Mucosa of stomach (tissue), 1 donor: ENCODE measurements at regions not wholly inside any gene's neighbourhood (a gene's known extent, or its start where the extent isn't known, plus 50 kb on each side); places are given as distances from the start of the nearest gene placed in this dataset.
"Not testable (repeated sequence)": the region's sequence is repeated elsewhere in the genome, so short reads cannot be mapped to it uniquely, and the experiment has no call there.

Source experiments
- H3K27me3 ChIP-seq: one replicate; pipeline ENCODE4 v1.7.0; 2013; ENCODE audit warnings: mild to moderate bottlenecking, low read length; ENCODE audit not compliant: control insufficient read depth, insufficient read depth
- H3K36me3 ChIP-seq: one replicate; pipeline ENCODE4 v1.7.0; 2013; ENCODE audit warnings: low read length; ENCODE audit not compliant: control insufficient read depth, insufficient read depth
- H3K4me1 ChIP-seq: one replicate; pipeline ENCODE4 v1.7.0; 2013; ENCODE audit warnings: mild to moderate bottlenecking, low read length; ENCODE audit not compliant: control insufficient read depth, insufficient read depth
- H3K4me3 ChIP-seq: one replicate; pipeline ENCODE4 v1.7.0; 2013; ENCODE audit warnings: low read length
- H3K9ac ChIP-seq: one replicate; pipeline ENCODE4 v1.7.0; 2013; ENCODE audit warnings: mild to moderate bottlenecking, low read length, moderate library complexity
- H3K9me3 ChIP-seq: one replicate; pipeline ENCODE4 v1.7.0; 2013; ENCODE audit warnings: mild to moderate bottlenecking, low read length, moderate library complexity; ENCODE audit not compliant: control insufficient read depth
- donor health status: Pancreatic carcinoma.

DNA sequence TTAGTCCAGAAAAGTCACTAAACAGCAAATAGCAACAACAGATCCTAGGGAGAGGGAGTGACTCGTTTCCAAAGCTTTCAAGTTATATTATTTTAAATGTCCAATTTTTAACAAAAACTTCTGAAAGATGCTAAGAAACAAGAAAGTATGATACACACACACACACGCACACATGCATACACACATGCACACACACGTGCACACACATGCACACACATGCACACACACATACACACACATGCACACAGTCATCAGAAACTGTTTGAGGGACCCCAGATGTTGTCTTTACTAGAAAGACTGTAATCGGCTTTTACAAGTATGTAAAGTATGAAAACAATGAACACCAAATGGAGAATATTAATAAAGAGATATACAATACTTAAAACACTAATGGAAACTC lies 825.4 kb downstream of the UQCRFS1 start:
- Histone ChIP-seq H3K27me3 (no peaks in the 10 kb centered on the region), H3K9me3 (no peaks in the 10 kb centered on the region), H3K4me3 (no peak overlapping the region), H3K9ac (no peak overlapping the region), H3K4me1 (no peaks in the 10 kb centered on the region), H3K36me3 (no peaks in the 10 kb centered on the region)

DNA sequence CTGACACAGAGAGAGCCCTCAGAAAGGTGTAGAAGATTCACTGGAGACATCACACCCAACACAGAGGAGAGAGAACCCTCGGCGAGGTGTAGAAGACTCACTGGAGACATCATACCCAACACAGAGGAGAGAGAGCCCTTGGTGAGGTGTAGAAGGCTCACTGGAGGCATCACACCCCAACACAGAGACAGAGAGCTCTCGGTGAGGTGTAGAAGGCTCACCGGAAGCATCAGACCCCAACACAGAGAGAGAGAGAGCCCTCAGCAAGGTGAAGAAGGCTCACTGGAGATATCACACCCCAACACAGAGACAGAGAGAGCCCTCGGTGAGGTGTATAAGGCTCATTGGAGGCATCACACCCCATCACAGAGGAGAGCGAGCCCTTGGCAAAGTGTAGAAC lies 826.5 kb downstream of the UQCRFS1 start:
- H3K36me3 ChIP-seq = no peaks in the 10 kb centered on the region
- H3K9me3 ChIP-seq = no peaks in the 10 kb centered on the region
- no peak overlapping the region for H3K9ac ChIP-seq
- no peaks in the 10 kb centered on the region for H3K27me3 ChIP-seq
- H3K4me1 ChIP-seq = no peaks in the 10 kb centered on the region
- H3K4me3 ChIP-seq = no peak overlapping the region

DNA sequence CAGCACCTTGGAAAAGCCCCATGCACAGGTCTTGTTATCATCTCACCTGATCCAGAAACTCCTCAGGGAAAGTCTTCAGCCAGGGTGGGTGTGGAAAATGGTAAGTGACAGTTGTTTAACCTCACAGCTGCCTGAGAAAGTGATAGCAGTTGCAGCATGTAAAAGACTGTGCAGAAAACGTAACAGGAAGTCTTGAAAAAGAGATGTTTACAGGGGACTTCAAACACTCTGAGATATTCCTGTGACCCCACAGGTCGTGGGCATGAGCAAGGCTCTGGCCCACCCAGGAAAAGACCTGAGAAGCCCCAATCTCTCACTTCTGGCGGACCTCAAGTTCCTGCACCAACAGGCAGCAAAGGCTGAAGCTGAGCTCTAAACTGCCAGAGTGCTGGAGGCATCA lies 826.9 kb downstream of the UQCRFS1 start:
- no peak overlapping the region for H3K4me3 ChIP-seq
- no peak overlapping the region for H3K9ac ChIP-seq
- H3K36me3 ChIP-seq = no peaks in the 10 kb centered on the region
- H3K27me3 ChIP-seq = no peaks in the 10 kb centered on the region
- H3K9me3 ChIP-seq = no peaks in the 10 kb centered on the region
- H3K4me1 ChIP-seq = no peaks in the 10 kb centered on the region

DNA sequence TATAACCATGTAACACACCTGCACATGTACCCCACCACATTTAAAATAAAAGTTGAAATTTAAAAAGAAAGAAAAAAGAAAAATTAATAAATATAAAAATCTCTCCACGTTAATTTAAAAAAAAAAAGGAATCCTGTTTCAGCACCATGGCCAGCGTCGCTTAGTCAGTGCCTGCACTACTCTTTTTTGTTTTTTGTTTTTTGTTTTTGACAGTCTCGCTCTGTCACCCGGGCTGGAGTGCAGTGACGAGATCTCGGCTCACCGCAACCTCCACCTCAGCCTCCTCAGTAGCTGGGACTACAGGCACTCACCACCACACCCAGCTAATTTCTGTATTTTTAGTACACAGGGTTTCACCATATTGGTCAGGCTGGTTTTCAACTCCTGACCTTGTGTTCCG lies 835.9 kb downstream of the UQCRFS1 start:
- Histone ChIP-seq H3K9me3 (no peaks in the 10 kb centered on the region), H3K4me1 (no peaks in the 10 kb centered on the region), H3K9ac (no peak overlapping the region), H3K36me3 (no peaks in the 10 kb centered on the region), H3K27me3 (no peaks in the 10 kb centered on the region), H3K4me3 (no peak overlapping the region)

DNA sequence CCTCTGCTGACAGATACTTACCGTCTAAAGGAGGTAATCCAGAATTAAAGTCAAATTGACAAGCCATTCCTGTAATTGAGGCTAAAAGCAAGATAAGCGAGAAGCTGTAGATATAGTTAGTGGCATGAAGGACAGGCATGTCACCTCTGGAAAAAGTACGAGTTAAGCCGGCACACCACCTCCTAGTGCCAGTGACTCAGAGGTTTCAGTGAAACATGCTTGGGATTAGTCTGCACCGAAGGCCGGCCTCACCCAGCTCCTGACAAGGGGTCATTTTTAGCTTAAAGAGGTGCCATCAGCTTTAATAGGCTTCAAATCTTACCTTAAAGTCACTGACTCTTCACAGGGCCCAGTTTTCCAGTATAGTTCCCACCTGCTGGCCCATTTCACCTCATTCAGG lies 838.0 kb downstream of the UQCRFS1 start:
- Histone ChIP-seq H3K9me3 (no peaks in the 10 kb centered on the region), H3K27me3 (no peaks in the 10 kb centered on the region), H3K36me3 (no peaks in the 10 kb centered on the region), H3K9ac (no peak overlapping the region), H3K4me3 (no peak overlapping the region), H3K4me1 (no peaks in the 10 kb centered on the region)

DNA sequence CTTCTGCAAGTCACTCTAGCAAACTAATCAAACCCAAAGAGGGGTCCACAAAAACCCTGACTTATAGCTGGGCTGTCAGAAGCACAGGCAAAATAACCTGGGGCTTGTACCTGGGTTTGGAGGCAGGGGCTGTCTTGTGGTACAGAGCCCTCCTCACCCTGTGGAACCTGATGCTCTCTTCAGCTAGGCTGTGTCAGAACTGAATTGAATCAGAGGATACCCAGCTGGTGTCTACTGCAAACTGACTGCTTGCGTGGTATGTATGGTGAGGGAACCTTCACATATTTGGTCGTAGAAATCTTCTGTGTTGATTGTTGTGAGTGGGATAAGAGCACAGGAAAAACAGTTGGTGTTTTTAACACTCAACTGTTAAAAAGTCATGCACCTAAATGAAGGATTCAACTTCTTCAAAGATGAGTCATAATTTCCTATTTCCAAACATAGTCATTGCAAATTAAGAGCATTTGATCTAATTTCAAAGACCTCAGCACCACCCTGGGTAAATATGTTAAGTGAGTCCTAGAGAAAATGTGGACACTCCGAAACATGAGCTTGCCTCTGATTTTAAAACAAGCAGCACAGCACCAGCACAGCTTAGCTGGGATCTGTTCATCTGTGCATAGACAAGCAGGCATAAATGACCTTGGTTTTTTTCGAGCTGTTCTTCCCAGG lies 840.2 kb downstream of the UQCRFS1 start:
- Histone ChIP-seq H3K4me3 (no peak overlapping the region), H3K27me3 (no peaks in the 10 kb centered on the region), H3K36me3 (no peaks in the 10 kb centered on the region), H3K9me3 (no peaks in the 10 kb centered on the region), H3K9ac (no peak overlapping the region), H3K4me1 (no peaks in the 10 kb centered on the region)

DNA sequence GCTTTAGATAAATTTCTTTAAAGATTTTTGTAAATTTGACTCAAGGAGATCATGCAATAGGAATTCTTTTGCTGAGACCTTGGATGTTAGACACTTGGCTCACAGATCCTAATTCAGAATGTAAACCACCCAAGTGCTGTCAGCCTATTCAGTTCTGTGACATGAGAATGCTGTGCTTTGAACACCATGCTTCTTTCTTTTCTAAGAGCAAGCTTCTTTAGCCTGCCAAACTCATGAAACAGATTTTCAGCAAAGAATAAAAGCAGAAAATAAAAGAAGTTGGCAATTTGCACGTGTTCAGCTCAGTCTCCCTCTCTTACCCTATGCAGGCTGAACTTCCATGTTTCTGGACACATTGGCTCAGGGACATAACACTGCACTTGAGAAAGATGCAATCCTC lies 845.8 kb downstream of the UQCRFS1 start:
- H3K9me3 ChIP-seq = no peaks in the 10 kb centered on the region
- no peaks in the 10 kb centered on the region for H3K4me1 ChIP-seq
- no peaks in the 10 kb centered on the region for H3K36me3 ChIP-seq
- no peaks in the 10 kb centered on the region for H3K27me3 ChIP-seq
- no peak overlapping the region for H3K9ac ChIP-seq
- no peak overlapping the region for H3K4me3 ChIP-seq

DNA sequence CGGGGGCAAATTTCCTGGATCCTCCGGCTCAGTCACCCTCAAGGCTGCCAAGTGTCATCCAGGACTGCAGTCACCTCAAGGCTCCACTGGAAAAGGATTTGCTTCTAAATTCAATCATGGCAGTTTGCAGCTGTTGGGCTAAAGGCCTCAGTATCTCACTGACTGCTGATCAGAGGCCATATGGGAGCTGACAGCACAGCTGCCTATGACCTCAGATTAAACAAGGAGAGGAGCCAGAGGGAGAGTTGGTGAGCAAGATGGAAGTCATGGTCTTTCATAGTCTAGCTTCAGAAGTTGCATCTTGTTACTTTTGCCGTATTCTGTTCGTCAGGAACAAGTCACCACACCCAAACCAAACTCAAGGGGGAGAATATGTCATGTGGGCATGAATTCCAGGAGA lies 849.7 kb downstream of the UQCRFS1 start:
- Histone ChIP-seq H3K9me3 (no peaks in the 10 kb centered on the region), H3K4me1 (no peaks in the 10 kb centered on the region), H3K36me3 (no peaks in the 10 kb centered on the region), H3K4me3 (no peak overlapping the region), H3K9ac (no peak overlapping the region), H3K27me3 (no peaks in the 10 kb centered on the region)

DNA sequence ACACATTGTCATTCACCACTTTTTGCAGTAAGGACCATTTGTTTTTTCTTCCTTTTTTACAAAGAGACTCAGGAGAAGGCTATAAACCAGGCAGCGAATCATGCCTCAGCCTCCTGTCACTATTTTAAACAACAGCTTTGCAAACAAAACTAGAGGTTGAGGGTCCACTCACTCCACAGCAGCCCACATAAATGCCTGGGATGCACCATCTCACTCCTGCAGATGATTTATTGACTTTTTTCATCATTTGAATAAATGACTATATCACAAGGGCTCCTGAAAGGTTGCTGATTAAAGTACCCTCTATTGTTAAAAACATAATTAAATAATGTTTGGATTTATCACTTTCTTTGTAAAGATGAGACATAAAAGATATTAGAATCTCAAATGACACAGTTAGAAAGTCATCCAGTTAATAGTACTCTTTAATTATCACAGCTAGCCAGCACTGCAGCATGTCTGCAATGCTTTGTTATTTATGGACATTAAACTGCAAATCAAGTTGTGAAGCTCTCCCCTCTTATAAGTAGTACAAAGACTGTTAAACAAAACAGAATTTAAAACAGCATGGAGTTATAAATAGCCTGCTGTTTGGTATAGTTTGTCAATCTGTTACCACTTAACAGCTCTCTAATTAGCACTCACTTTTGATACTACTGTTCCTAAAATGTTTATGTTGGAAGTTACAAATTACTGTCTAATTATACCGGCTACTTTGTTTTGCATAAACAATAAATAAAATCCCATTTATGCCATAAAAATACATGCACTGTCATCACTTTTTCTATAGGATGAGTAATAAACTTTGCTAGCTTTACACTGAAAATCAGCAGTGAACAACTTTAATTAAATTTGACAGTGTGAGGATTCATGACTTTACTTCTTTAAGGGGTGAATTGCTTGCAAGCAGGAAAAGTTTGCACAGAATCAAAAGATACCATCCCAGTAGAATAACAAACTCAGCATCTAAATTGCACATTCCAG lies 853.2 kb downstream of the UQCRFS1 start:
- Histone ChIP-seq H3K9ac (no peak overlapping the region), H3K9me3 (no peaks in the 10 kb centered on the region), H3K4me1 (no peaks in the 10 kb centered on the region), H3K27me3 (no peaks in the 10 kb centered on the region), H3K4me3 (no peak overlapping the region), H3K36me3 (no peaks in the 10 kb centered on the region)

DNA sequence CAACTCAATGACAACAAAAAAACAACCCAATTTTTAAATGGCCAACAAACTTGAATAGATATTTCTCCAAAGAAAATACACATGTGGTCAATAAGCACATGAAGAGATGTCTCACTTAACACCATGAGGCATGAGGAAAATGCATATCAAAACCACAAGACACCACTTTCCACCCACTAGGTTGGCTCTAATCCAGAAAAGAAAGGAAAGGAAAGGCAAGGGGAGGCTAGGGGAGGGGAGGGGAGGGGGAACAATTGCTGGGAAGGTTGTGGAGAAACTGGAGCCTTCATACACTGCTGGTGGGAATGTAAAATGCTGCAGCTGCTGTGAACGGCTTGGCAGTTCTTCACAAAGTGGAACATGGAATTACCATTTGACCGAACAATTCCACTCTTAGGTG lies 854.3 kb downstream of the UQCRFS1 start:
- Histone ChIP-seq H3K4me3 (no peak overlapping the region), H3K36me3 (no peaks in the 10 kb centered on the region), H3K9ac (no peak overlapping the region), H3K27me3 (no peaks in the 10 kb centered on the region), H3K4me1 (no peaks in the 10 kb centered on the region), H3K9me3 (no peaks in the 10 kb centered on the region)

DNA sequence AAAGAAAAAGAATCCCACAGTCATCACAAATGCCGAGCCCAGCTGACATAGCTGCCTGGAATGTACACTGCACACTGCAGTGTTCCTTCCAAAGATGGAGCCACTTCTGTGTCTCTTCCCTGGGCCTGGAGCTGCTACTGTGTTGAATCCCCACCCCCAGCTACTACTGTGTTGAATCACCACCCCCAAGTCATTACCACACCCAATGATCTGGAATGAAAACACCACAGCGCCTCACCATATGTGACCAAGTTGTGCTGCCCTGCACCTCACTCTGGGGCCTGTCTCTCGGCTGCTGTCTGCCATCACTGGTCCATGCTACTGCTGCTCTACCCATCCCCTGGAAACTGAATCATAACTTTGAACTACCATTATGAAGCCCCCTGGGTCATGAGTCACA lies 861.2 kb downstream of the UQCRFS1 start:
- Histone ChIP-seq H3K36me3 (no peaks in the 10 kb centered on the region), H3K9me3 (no peaks in the 10 kb centered on the region), H3K9ac (no peak overlapping the region), H3K4me1 (no peaks in the 10 kb centered on the region), H3K27me3 (no peaks in the 10 kb centered on the region), H3K4me3 (no peak overlapping the region)

DNA sequence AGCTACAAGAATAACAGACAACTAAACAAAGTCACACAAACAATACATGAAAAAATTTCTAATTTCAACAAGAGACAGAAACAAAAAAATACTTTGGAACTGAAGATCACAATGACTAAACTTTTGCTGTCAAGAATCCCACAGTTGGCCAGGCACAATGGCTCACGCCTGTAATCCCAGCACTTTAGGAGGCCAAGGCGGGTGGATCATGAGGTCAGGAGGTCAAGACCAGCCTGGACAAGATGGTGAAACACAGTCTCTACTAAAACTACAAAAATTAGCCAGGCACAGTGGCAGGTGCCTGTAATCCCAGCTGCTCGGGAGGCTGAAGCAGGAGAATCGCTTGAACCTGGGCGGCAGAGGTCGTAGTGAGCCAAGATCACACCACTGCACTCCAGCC lies 861.6 kb downstream of the UQCRFS1 start:
- not testable (repeated sequence) for H3K9ac ChIP-seq, H3K36me3 ChIP-seq, H3K4me3 ChIP-seq, H3K27me3 ChIP-seq, H3K4me1 ChIP-seq, H3K9me3 ChIP-seq
